ENCODE measurements at regions not wholly inside any gene's neighbourhood (a gene's known extent, or its start where the extent isn't known, plus 50 kb on each side); places are given as distances from the start of the nearest gene placed in this dataset.

DNA sequence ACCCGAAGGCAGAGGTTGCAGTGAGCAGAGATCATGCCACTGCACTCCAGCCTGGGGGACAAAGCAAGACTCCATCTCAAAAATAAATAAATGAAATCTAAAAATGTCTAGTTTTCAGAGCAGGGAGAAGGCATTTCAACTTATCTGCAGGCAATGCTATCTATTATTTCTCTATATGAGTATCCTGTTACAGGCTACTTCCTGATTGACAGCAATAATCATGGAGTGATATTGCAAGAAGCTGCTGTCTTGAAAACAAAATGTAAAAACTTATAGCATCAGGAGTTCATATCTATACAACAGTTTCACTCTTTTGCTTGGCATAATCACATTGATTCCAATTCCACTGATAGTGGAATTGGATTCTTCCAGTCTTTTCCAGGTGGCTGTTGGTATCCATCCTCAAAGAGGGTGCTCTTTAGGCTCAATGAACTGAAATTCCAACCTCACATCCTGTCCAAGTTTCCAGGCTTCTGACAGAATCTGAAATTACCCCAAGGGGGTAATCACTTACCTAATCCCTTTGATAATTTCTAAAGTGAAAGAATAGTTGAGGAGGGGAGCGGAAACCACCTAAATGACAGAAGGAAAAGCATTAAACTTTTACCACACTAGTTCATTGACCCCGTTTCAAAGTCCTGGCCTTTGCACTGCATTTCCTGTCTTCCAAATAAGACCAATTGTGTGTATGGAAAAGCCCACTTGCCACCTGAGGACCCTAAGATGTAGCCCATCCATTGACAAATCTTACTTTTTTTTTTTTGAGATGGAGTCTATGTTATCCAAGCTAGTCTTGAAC, 107.6 kb downstream of the GLUL start:
- no peaks in the 10 kb centered on the region for H4K20me1 ChIP-seq (replicated peaks; ENCODE audit: control insufficient read depth, insufficient read depth, low read length)
- H3K79me2 ChIP-seq (ENCODE audit: control insufficient read depth, insufficient read depth, low read length): no peaks in the 10 kb centered on the region
- H3K27ac ChIP-seq (ENCODE audit: extremely low read depth, low read depth, low read length): no peak overlapping the region
- intact Hi-C loops (cut with micrococcal nuclease): no loop called here
- no TSS peak for BruUV-seq (replicated peaks)
- H3K4me2 ChIP-seq (ENCODE audit: insufficient read depth, low read length): no peak overlapping the region
- peaks cover 3 to 6% of the 10 kb centered on the region in 2 experiments; a peak in 4 of 5 replicates for H3K4me1 ChIP-seq (replicated peaks in 1 of 2; ENCODE audit: control insufficient read depth in 2 of 2, insufficient read depth in 2 of 2, low read length in 2 of 2)
- H2AFZ ChIP-seq (ENCODE audit: low read depth, low read length): peak overlapping the region; percentile 21
- FAIRE-seq (no peak), ATAC-seq (no peak), DNase-seq (ENCODE audit: extremely low read depth in 1 of 4, low spot score in 3 of 4) (no peak)
- WGBS (ENCODE audit: insufficient coverage, low coverage, missing lambda C conversion rate): 69% methylated on average over 3 of the region's 3 CpGs
- ChIA-PET POLR2A (interaction anchor here (0.6 to 1.9 kb wide), 4 partner anchors 10 to 528 kb away, joined by 3 to 8 read pairs (median 4); no protein-coding TSS in a partner anchor), CTCF (ENCODE audit: low intra/inter-chr PET ratio) (no interaction called here)
- H3K9me3 ChIP-seq (replicated peaks; ENCODE audit: control insufficient read depth, insufficient read depth, low read depth, low read length): no peaks in the 10 kb centered on the region
- H3K9me1 ChIP-seq (ENCODE audit: control insufficient read depth, insufficient read depth, low read length): no peaks in the 10 kb centered on the region
- no peaks in the 10 kb centered on the region for H3K27me3 ChIP-seq (ENCODE audit: control insufficient read depth in 2 of 2, insufficient read depth in 2 of 2, low read length in 2 of 2)
- H3K4me3 ChIP-seq: no peak overlapping the region
- no peaks in the 10 kb centered on the region for H3K36me3 ChIP-seq (ENCODE audit: control insufficient read depth, insufficient read depth, low read length)
- no peak overlapping the region for H3K9ac ChIP-seq (ENCODE audit: insufficient read depth in 1 of 2, low read depth in 2 of 2, low read length in 2 of 2)
- in situ Hi-C loops (cut with MboI): no loop called here
- TF ChIP-seq BCOR (IDR thresholded peaks at IDR 0.05) (no peak), PCBP2 (IDR thresholded peaks at IDR 0.05; ENCODE audit: low read depth, low read length, poor library complexity, severe bottlenecking) (no peak), SMAD2 (IDR thresholded peaks at IDR 0.05; ENCODE audit: low read depth, low read length) (no peak), ARNT (IDR thresholded peaks at IDR 0.05) (no peak), ZNF707 (CRISPR knock-in tag; conservative IDR thresholded peaks at IDR 0.05) (no peak), SMAD4 (CRISPR knock-in tag; conservative IDR thresholded peaks at IDR 0.05) (no peak), ATF1 (CRISPR knock-in tag; IDR thresholded peaks at IDR 0.05) (no peak), ATF1 (tag; IDR thresholded peaks at IDR 0.05) (no peak), NFE2 (IDR thresholded peaks at IDR 0.05; ENCODE audit: low read depth) (no peak), MCM2 (IDR thresholded peaks at IDR 0.05; ENCODE audit: low read depth) (no peak), RFX5 (IDR thresholded peaks at IDR 0.05; ENCODE audit: low read depth, low read length) (no peak), ZNF717 (CRISPR knock-in tag; IDR thresholded peaks at IDR 0.05) (no peak), ZNF384 (IDR thresholded peaks at IDR 0.05; ENCODE audit: low read depth, low read length) (no peak), PHTF2 (CRISPR knock-in tag; IDR thresholded peaks at IDR 0.05) (no peak)
- TF ChIP-seq, protein P1, sequence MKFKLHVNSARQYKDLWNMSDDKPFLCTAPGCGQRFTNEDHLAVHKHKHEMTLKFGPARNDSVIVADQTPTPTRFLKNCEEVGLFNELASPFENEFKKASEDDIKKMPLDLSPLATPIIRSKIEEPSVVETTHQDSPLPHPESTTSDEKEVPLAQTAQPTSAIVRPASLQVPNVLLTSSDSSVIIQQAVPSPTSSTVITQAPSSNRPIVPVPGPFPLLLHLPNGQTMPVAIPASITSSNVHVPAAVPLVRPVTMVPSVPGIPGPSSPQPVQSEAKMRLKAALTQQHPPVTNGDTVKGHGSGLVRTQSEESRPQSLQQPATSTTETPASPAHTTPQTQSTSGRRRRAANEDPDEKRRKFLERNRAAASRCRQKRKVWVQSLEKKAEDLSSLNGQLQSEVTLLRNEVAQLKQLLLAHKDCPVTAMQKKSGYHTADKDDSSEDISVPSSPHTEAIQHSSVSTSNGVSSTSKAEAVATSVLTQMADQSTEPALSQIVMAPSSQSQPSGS (CRISPR knock-in tag; IDR thresholded peaks at IDR 0.05): no peak
- TF ChIP-seq, protein P2, sequence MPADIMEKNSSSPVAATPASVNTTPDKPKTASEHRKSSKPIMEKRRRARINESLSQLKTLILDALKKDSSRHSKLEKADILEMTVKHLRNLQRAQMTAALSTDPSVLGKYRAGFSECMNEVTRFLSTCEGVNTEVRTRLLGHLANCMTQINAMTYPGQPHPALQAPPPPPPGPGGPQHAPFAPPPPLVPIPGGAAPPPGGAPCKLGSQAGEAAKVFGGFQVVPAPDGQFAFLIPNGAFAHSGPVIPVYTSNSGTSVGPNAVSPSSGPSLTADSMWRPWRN (IDR thresholded peaks at IDR 0.05; ENCODE audit: low read depth): no peak
- TF ChIP-seq, protein P3, sequence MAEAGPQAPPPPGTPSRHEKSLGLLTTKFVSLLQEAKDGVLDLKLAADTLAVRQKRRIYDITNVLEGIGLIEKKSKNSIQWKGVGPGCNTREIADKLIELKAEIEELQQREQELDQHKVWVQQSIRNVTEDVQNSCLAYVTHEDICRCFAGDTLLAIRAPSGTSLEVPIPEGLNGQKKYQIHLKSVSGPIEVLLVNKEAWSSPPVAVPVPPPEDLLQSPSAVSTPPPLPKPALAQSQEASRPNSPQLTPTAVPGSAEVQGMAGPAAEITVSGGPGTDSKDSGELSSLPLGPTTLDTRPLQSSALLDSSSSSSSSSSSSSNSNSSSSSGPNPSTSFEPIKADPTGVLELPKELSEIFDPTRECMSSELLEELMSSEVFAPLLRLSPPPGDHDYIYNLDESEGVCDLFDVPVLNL (CRISPR knock-in tag; IDR thresholded peaks at IDR 0.05; ENCODE audit: low read depth): no peak
- TF ChIP-seq, protein P4, sequence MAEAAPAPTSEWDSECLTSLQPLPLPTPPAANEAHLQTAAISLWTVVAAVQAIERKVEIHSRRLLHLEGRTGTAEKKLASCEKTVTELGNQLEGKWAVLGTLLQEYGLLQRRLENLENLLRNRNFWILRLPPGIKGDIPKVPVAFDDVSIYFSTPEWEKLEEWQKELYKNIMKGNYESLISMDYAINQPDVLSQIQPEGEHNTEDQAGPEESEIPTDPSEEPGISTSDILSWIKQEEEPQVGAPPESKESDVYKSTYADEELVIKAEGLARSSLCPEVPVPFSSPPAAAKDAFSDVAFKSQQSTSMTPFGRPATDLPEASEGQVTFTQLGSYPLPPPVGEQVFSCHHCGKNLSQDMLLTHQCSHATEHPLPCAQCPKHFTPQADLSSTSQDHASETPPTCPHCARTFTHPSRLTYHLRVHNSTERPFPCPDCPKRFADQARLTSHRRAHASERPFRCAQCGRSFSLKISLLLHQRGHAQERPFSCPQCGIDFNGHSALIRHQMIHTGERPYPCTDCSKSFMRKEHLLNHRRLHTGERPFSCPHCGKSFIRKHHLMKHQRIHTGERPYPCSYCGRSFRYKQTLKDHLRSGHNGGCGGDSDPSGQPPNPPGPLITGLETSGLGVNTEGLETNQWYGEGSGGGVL (CRISPR knock-in tag; IDR thresholded peaks at IDR 0.05): no peak

All from K562 (cell line).